IPS-18c (cell line): ENCODE measurements at regions not wholly inside any gene's neighbourhood (a gene's known extent, or its start where the extent isn't known, plus 50 kb on each side); places are given as distances from the start of the nearest gene placed in this dataset.

ENCODE experiments used
- H3K4me3 ChIP-seq: 2 replicates; pipeline ENCODE4 v1.7.0; 2013; ENCODE audit warnings: low read depth, mild to moderate bottlenecking, low read length, moderate library complexity; ENCODE audit not compliant: insufficient read depth
- H3K9me3 ChIP-seq: one replicate; pipeline ENCODE4 v1.6.1; 2013; ENCODE audit warnings: mild to moderate bottlenecking, low read length, moderate library complexity; ENCODE audit not compliant: control insufficient read depth, insufficient read depth

DNA sequence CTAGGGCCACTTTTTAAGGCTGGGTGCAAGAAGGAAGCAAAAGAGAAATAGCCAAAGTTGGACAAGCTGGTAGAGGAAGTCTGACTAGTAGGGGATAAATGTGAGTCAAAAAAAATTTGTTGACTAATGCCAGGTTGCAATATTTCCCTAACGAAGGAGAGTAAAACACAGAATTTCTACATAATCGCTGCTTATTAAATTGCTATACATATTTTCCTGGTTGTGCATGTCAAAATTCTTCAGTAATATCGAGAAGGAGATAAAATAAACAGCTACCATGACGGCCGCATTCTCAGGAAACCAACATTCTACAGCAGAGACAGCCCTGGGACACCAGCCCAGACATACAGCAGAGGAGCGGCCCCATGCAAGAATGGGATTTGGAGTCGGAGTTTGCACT lies 148.3 kb downstream of the ESM1 start:
- Histone ChIP-seq H3K4me3 (no peak overlapping the region), H3K9me3 (no peaks in the 10 kb centered on the region)

DNA sequence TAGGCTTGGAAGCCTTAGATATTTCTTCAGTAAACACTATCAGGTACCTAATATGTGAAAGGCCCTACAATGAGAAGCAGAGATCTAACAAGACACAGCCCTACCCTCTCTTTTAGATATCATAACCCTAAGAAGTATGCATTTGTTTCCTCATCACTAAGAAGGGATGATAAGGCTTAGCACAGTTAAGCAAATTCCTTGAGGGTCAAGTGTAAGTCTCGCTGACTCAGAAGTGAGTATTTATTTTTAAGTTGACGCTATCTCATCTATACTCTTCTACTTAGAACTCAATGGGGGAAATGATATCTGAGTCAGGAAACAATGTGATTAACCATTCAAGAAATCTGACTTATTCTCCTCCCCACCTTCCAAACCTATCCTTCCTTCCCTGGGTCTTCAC lies 149.7 kb downstream of the ESM1 start:
- H3K9me3 ChIP-seq: no peaks in the 10 kb centered on the region
- no peak overlapping the region for H3K4me3 ChIP-seq

DNA sequence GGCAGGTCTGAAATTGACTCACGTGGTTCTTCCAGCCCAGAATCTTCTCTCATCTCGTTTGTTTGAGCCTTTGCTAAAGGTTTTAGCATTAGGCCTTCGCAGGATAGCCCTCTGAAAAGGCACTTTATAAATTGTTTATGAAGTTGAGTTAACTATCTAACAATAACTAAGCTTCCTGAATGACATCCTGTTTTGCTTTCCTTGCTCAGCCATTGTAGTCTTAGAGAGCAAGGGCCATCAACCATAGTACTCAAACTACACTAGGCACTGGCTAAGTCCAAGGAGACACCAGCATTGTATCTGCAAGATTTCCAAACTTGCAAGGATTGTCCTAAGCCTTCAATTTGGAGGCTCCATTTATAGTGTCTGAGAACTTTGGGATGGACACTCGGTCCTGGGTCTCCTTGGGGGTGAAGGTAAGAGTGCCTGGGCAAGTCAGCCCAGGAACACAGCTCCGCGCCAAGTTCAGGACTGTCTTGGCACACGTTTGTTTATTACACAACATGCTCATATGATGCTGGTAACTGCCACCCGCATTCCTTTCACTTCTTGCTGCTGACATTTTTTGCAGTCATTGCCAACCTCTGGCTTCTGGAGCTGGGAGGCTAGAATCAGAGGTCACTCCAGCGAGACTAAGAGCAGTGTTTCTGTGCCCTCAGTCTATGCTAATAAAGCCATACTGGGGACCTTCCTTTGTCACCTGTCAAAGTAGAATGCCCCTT lies 151.1 kb downstream of the ESM1 start:
- no peak overlapping the region for H3K4me3 ChIP-seq
- H3K9me3 ChIP-seq: no peaks in the 10 kb centered on the region

DNA sequence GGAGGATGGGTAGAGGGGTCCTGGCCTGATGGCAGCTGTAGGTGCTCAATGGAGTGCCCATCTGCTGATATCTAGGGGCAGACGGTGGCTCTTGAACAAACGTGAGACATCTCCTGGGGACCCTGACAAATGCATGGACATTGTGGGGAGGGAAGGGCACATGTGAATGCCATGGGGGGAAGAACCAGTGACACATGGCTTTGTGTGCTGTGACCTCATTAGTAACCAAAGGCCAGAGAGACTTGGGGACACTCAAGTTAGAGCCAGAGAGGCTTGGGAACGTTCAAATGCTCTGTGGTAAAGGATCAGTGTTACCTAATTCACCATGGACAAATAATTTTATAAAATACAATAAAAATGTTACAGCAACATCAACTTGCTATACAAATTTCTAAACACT lies 151.8 kb downstream of the ESM1 start:
- H3K4me3 ChIP-seq: no peak overlapping the region
- H3K9me3 ChIP-seq: no peaks in the 10 kb centered on the region

DNA sequence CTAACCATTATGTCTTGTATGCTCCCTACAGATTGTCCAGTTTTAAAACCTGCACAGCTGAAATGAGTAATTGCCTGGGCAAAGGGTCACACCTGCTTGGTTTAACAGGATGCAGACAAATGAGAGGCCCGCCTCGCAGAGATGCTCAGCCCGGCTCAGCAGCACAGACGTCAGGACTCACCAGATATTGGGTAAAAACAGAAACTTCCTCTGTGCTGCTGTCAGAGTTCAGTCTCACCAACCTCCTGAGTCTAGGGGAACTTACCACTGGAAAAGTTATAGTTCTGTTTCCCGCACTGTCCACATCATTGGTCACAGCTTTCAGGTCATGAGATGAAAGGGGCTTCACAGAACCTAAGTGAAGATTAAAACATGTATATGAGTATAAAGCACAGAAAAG lies 152.5 kb downstream of the ESM1 start:
- Histone ChIP-seq H3K9me3 (no peaks in the 10 kb centered on the region), H3K4me3 (no peak overlapping the region)

DNA sequence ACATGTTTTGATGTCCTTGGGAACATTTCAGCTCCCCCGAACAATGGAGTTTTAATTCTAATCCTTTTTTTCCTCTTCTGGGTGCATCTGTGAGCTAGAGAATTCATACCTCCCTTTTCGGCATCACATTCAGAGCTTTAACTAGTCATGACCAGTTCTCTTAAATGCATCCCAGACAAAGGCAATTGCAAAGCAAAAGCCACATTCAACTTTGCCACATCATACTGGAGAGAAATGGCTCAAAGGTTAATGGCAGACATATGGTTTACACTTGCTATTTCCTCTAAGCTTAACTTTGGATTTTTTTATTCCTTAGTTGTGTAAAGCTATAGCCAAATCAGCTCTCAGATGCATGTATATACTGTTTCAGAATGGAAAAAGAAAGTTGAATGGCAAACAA lies 153.3 kb downstream of the ESM1 start:
- H3K9me3 ChIP-seq: no peaks in the 10 kb centered on the region
- H3K4me3 ChIP-seq: no peak overlapping the region

DNA sequence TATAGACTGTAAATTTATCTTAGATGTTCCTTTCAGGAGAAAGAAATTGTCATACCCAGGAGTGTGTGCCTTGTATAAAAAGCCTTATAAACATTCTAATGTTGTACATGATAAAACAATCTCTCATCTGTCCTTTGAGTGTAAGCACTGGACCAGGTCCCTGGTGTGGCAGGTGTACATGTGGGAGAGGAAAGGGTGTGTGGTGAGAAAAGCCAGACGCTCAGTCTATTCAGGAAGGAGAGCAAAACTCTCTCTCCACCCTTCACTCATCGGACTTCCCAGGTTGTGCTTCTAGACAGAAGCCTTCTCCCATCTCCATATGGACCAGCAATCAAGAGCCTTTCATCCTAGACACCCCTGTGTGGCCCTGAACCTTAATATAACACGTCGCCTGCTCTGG lies 154.2 kb downstream of the ESM1 start:
- Histone ChIP-seq H3K4me3 (no peak overlapping the region), H3K9me3 (no peaks in the 10 kb centered on the region)

DNA sequence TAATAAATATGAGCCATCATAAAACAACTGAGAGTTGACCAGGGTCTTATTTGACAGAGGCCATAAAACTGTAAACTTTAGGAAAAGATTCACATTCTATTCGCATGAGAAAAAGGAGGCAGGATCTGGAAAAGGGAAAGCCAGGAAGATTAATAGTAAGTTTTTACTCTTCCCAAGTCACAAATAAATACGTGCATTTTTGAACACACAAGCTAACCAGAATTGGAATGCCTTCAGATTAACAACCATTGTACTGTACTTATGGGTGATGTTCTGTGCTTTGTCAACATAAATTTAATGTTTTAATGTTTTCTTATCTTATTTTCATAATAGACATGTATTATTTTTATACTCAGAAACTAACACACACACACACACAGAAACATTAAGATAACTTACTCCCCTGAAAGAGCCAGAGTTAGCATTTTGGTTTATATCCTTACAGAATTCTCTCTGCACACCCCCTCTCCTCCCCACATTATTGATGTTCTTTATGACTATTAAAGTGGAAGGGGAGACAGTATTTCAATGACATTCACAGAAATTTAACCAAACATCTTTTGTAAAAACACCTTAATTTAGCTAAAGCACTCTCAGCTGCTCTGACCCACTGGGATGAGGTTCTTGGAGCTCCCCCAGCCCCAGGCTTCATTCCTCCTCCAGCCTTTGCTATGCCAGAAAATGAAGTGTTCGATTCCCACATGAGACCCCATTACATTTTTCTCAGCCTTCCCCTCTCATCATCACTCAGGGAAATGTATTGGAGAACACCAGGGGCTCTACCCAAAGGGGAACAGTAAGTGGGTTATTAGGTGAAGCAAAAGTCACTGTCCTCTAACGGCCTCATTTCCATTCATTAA lies 155.5 kb downstream of the ESM1 start:
- no peak overlapping the region for H3K4me3 ChIP-seq

DNA sequence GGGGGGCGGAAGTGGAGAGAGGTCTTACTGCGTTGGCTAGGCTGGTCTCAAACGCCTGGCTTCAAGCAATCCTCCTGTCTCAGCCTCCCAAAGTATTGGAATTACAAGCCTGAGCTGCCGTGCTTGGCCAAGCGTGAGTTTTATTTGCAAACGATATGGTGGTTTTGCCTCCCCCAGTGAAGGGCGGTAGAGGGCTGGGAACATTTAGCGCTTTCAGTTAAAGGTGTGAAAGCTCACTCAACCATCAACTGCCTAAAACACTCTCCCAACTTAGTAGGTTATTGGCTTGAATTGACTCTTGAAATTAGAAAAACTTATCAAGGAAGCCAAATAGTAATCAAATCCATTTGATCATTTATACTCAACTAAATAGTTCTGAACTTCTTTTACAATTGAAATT lies 156.3 kb downstream of the ESM1 start:
- H3K9me3 ChIP-seq: no peaks in the 10 kb centered on the region
- no peak overlapping the region for H3K4me3 ChIP-seq

More for the DNA sequence above, 155.5 kb downstream of the ESM1 start:
- no peaks in the 10 kb centered on the region for H3K9me3 ChIP-seq

DNA sequence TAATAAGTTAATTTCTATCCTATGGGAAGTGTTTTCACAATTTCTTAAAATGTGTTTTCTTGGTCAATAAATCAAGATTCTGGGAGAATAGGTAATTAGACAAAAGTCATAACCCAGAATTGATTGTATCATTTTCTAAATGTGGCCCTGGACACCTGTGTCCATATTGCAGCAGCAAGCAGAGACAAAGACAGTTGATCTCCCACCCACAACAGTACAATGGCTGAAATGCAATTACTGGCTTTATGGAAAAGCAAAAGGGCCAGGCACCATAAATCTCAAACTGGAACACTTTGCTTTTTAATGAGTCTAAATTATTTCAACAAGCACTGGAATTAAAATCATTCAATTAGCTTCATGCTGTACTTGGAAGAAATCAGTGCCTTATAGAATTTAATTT lies 157.2 kb downstream of the ESM1 start:
- Histone ChIP-seq H3K9me3 (no peaks in the 10 kb centered on the region), H3K4me3 (no peak overlapping the region)

DNA sequence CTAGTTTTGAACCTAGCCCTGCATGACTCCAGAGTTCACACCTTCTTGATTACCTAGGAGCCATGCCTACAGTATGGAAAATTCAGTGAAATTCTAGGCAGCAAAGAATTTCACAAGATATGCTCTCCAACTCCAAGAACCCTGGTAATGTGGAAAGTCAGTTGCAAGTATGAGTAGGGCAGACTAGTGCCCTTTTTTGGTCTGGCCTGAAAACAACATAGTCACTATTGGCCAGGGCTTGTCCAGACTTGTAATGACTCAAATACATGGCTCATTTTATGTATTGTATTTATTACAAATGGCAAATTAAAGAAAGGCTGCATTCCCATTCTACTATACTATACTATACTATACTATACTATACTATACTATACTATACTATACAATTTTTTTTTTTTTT lies 160.4 kb downstream of the ESM1 start:
- peaks cover 3% of the 10 kb centered on the region for H3K9me3 ChIP-seq
- no peak overlapping the region for H3K4me3 ChIP-seq

DNA sequence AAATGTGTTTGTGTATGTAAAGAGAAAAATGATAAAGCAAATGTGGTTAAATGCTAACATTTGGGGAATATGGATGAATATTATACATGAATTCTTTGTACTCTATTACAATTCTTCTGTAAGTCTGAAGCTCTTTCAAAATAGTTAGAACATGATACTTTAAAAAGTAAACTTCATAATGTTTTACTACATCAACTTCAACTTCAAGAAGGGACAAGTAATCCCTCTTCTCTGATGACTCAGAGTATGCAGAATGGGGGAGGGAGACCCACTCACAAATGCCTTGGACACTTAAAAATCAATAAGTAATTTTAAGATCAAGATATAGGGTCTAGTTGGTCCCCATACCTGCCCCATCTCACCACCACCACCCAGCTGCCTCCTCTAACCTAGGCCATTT lies 162.4 kb downstream of the ESM1 start:
- Histone ChIP-seq H3K4me3 (no peak overlapping the region), H3K9me3 (peaks cover 3% of the 10 kb centered on the region)

DNA sequence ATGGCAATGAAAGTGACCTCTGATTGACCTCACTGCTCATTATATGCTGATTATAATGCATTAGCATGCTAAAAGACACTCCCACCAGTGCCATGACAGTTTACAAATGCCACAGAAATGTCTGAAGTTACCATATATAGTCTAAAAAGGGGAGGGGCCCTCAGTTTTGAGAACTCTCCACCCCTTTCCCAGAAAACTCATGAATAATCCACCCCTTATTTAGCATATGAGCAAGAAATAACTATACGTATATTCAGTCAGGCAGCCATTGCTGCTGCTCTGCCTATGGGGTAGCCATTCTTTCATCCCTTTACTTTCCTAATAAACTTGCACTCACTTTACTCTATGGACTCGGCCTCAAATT lies 163.1 kb downstream of the ESM1 start:
- no peak overlapping the region for H3K4me3 ChIP-seq

DNA sequence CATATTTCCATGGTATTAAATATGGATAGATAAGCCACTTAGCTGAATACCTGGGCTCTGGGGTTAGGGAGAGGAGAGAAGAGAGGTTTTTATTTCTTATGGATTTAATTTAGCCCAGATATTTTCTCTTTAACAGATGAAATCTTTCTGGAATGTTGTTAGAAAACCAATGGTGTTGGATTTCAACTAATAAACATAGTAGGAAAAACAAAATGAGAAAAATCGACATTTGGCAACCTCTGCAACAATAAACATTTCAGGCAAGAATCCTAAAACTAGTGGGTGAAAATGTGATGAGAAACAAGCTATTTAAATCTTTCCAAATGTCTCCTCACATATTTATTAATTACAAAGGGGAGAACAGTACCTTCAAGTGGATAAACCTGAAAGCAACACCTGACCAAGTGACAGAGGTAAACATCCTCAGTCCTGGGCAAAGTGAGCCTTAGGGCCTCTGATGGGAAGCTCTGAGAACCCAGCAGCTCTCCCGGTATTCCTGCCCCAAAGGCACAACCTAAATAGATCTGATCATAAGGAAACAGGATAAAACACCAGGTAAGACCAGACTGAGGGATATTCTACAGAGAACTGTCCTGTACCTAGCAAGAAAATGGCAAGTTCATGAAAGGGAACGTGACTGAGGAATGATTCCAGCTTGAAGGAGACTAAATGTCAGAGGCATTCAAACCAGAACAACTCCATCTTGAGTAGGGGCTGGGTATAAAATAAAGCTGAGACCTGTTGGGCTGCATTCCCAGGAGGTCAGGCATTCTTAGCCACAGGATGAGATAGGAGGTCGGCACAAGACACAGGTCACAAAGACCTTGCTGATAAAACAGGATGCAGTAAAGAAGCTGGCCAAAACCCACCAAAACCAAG lies 163.7 kb downstream of the ESM1 start:
- Histone ChIP-seq H3K4me3 (no peak overlapping the region), H3K9me3 (peaks cover 3% of the 10 kb centered on the region)

More for the DNA sequence above, 163.1 kb downstream of the ESM1 start:
- H3K9me3 ChIP-seq: peaks cover 3% of the 10 kb centered on the region

DNA sequence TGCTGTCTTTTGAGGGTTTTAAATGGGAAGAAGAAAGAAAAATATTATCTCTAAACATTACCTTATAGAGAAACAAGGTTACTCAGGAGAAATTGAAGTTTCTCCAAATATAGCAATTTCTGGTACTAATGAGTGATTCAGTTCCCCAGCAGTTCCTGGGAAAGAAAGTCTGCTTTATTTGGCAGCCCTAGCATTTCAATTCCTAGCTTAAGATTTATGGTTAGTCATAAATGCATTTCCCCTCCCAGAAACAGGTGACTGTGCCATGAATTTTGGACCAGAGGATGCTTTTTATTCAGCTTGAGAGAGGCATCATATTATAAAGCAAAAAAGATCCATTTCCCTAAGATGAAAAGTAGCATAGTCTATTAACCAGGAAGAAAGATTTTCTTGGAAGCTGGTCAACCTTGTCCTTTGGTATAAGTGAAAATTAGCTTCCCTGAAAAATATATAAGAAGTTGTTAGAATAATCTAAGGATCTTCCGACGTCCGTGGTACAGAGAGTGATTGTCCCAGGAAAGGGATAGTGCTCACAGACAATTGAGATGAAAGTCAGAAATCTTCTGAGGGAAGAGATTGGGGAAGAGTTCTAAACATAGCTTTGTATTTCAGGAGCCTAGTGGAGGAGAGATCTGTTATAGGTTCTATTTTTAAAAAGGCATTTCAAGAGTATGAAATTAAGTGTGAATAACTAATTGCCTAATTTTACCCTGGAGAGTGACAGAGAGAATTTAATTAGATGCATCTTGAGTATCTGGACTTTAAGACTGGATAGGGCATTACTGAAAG lies 164.9 kb downstream of the ESM1 start:
- Histone ChIP-seq H3K9me3 (peaks cover 3% of the 10 kb centered on the region), H3K4me3 (no peak overlapping the region)

DNA sequence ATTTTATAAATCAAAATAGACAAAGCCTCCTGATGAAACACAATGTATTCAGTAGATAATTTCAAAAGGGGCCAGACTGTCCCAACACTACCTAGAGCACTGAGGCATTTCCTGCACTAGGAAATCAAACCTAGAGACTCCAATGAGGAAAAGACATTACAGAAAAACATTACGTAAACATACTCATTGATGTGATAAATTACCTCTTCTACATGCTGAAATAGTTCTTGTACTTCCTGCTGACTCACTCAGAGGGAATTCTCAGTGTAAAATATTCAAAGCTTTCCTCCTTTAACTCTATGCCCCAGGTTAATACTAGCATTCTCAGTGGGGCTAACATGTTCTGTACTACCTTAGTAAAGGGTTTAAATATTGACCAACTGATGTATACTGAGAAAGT lies 178.0 kb downstream of the ESM1 start:
- no peak overlapping the region for H3K4me3 ChIP-seq
- H3K9me3 ChIP-seq: no peaks in the 10 kb centered on the region

DNA sequence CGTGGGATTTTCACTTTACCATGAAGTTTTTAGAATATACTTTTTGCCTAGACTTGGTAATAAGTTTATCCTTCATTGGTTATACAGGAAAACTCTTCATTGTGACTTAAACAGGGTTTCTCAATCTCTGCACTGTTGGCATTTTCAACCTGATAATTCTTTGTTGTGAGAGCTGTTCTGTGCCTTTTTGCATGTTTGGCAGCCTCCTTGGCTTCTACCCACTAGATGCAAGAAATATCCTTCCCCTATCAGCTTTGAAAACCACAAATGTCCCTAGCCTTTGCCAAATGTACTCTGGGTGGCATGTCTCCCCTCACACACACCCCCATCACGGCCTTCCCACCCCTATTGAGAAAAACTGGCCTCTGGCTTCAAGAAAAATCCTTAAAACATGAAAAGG lies 180.9 kb downstream of the ESM1 start:
- H3K4me3 ChIP-seq: no peak overlapping the region
- no peaks in the 10 kb centered on the region for H3K9me3 ChIP-seq
